Right renal cortex interstitium (tissue), 3 donors: ENCODE measurements at regions not wholly inside any gene's neighbourhood (a gene's known extent, or its start where the extent isn't known, plus 50 kb on each side); places are given as distances from the start of the nearest gene placed in this dataset.
A peak's percentile ranks its signal among the peaks of the same experiment; 100 is the strongest.

Experiments
- DNase-seq, 3 donors: peaks; one replicate each; pipeline ENCODE4 v3.0.0-alpha.2; 2013; ENCODE audit warnings: low read depth in 3 of 3, low spot score in 2 of 3

DNA sequence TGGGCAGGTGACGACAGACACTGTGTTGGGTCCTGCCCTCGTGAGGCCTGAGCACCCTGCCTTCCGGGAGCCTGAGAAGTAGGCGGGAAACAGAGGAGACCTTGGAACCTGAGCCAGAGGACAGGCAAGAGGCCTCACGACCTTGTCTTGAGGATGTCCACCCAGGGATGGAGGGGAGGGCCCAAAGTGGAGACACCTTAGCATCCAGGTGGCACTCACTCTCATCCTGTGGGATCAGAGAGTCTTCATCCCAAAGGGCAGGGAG is 347.2 kb downstream of the NPHP4 start:
- DNase-seq, result no peak

- DNase-seq, result no peak
Observed at GRCh38 chr1:5644281-5645134, 347.7 kb downstream of the NPHP4 start.

DNA sequence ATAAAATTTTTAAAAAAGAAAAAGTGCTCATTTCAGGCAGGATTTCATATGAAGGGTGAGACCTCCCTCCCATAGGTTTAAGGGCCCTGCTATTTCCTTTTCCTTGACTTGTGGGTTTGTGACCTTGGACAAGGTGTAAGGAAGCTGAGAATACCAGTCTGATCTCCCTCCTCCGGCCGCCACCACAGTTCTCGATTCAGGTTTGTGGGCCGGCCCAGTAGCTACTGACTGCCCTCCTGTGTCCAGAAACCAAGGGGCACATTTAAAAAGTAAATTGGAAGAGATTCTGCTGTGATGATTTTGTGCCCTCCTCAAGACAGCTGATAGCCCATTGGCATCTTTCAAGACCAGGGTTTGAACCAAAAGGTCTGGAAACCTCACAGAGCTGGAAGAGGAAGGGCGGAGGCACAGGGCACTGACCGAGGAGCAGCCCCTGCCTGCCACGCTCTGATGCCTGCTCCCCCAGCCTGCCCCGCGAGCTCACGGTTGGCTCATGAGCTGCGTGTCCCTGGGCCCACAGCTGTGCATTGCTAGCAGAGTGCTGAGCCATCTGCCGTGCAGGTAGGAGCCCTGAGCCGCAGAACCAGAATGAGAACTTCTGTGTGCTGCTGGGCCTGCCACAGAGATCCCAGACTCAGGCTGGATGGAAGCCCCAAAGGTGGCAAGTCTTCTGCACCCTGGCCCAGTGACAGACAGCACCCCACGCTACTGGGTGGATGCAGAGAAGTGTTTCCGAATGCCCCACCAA is 348.7 kb downstream of the NPHP4 start:
- DNase-seq, result no peak

GRCh38 chr1:5640845-5641244 is 351.4 kb downstream of the NPHP4 start:
- no peak for DNase-seq

DNA sequence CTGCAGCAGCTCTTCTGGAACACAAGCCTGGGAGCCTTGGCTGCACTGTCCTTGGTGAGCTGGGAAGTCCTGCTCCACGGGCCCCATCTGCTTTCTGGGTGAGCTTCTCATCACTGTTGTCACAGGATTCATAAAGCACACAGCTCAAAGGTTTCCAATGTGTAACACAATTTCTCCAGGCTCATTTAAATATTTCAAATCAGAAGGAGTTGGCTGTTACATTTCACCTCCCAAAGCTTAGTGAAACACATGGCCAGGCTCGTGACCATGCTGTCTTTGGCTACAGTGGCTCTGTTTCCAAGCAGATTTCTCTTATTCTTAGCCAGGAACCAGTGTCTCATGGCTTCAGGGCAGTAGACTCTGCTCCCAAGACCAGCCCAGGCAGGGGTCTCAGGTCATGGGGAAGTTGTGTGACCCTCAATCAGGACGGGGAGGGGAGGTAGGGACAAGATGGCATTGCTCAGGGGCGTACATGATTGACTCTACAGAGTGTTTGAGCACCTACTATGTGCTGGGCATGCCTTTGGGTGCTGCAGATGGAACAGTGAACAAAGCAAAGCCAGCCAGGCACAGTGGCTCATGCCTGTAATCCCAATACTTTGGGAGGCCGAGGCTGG is 353.0 kb downstream of the NPHP4 start:
- no peak for DNase-seq

DNA sequence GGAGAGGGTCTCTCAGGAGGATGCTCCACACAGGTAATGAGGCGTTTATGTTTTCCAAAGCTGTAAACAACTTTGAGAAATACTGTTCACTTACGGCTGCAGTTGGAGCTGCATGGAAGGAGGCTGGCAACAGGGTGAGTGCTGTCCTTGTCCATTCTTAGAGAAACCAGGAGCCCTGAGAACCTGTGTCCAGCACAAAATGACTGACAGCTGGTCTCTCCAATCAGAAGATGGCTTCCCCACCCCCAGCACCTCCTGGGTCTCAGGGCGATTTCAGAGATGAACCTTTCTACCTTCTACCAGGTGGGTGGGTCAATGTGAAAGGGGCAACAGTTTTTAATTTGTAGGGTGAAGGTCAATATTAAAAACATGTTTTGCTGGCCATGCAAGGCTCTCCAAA is 353.6 kb downstream of the NPHP4 start:
- no peak for DNase-seq

DNA sequence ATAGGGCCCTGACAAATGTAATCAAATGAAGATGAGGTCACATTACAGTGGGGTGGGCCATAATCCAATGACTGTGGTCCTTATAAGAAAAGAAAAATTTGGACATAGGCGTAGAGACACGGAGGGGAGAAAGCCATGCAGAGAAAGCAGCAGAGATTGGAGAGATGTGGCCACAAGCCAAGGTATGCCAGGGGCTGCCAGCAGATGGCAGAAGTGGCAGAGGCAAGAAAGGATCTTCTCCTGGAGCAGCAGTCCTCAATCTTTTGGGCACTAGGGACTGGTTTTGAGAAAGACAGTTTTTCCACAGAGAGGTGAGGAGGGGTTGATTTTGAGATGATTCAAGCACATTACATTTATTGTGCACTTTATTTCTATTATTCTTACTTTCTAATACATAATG is 355.1 kb downstream of the NPHP4 start:
- DNase-seq, result no peak

- no peak for DNase-seq
Observed at GRCh38 chr1:5634893-5635292, 357.3 kb downstream of the NPHP4 start.

- DNase-seq, result no peak
Observed at GRCh38 chr1:5632814-5633213, 359.4 kb downstream of the NPHP4 start.

DNA sequence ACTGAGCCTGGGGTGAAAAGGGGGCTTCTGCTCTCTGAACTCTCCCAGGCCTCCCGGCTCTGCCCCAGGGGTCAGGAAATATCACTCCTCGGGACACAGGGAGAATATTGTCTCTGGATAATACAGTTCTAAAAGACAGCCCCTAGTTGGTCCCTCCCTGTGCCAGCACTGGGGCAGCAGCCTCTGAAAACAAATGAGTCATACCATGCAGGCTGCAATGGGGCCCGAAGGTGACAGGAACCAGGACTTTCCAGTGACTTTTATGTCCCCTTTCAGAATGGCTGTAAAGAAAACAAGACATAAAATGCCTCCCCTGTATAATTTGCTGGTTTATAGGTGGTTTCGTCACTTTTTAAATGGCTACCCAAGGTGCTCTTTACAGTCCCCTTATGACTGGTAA is 360.0 kb downstream of the NPHP4 start:
- no peak for DNase-seq

GRCh38 chr1:5628416-5628815 is 363.8 kb downstream of the NPHP4 start:
- DNase-seq, result no peak

GRCh38 chr1:5623399-5623798 is 368.8 kb downstream of the NPHP4 start:
- no peak for DNase-seq

DNA sequence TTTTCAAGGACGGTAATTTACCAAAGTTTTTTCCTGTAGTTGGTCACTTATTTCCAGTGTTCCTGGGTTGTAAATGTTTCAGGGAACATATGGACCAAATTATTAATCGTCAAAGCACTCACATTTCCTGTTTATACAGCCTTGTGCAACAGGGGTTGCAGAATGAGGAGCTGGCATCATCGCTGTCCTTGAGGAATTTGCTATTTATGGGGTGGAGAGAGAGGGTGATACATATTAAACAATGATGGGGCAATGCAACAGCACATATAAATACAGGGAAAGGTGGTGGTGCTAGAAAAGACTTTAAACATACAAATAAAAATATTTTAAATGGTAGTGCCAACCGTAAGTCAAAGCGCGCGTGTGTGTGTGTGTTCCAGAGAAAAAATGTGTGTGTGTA is 369.8 kb downstream of the NPHP4 start:
- no peak for DNase-seq

DNA sequence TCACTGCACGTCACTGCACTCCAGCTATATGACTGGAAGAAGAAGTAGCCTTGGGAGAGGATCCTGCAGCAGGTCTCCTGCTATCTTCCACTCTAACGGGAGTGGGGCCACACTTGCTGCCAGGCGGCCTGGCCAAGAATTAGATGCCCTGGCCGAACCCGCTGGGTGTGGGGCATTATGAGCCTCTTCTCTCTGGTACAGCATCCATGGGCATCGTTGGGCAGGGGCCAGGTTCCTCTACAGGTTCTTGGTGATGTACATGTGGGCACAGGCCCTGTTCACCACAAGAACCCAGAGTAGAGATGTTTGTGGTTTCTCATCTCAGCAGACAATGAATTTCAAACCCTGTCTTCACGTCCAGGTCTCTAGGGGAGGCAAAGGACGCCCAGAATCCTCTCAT is 370.5 kb downstream of the NPHP4 start:
- no peak for DNase-seq

DNA sequence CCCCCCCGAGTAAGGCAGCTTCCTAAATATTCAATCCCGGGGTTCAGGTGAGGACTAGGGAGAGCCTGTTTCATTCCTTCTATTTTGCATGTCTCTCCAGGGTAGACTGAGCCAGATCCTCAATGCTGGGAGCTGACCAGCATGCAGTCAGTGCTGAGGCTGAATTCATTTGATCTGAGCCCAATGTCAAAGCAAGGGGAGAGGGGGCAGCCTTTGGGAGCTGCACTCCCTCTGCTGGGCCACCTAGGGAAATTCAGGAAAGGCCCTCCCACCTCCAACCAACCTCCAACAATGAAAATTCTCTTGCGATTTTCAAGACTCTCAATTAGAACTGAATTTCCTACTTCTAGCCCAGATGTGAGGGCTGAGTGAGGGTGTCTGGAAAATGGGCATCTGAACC is 371.2 kb downstream of the NPHP4 start:
- DNase-seq, result peak in 2 of 3 donors; percentile 23 to 32

DNA sequence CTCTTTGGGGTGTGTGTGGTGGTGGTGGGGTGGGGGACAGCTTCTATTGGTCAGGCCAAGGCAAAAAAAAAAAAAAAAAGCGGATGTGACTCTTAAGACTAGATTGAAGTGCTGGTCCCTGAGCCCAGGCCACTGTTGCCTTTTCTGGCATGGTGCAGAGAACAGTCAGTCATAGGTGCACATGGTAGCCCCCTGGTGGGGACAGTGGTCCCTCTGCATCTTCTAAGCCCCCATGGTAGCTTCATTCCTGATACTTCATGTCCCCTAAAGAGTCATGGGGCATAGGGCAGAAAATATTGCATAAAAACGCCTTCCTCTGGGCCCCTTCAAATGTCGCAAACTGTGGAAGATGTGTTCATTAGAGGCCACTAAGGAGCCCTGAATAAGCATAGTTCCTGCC is 371.8 kb downstream of the NPHP4 start:
- no peak for DNase-seq

- no peak for DNase-seq
Observed at GRCh38 chr1:5619469-5619868, 372.8 kb downstream of the NPHP4 start.

- DNase-seq, result no peak
Observed at GRCh38 chr1:5617546-5617945, 374.7 kb downstream of the NPHP4 start.

DNA sequence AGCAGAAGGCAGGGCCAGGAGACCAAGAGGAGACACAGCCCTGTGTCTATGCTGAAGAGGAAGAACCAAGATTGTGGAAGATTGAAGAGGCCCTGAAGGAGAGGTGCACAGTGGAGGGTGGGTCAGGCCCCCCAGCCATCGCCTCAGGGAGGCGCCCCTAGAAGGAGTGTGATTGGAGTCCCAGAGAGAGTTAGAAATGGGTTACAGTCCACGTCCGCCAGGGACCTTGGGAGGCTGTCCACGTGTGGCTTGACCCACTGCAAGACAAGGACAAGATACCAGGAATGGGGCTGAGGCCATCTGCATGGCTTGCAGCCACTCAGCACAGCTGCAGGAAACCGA is 375.1 kb downstream of the NPHP4 start:
- DNase-seq, result no peak

DNA sequence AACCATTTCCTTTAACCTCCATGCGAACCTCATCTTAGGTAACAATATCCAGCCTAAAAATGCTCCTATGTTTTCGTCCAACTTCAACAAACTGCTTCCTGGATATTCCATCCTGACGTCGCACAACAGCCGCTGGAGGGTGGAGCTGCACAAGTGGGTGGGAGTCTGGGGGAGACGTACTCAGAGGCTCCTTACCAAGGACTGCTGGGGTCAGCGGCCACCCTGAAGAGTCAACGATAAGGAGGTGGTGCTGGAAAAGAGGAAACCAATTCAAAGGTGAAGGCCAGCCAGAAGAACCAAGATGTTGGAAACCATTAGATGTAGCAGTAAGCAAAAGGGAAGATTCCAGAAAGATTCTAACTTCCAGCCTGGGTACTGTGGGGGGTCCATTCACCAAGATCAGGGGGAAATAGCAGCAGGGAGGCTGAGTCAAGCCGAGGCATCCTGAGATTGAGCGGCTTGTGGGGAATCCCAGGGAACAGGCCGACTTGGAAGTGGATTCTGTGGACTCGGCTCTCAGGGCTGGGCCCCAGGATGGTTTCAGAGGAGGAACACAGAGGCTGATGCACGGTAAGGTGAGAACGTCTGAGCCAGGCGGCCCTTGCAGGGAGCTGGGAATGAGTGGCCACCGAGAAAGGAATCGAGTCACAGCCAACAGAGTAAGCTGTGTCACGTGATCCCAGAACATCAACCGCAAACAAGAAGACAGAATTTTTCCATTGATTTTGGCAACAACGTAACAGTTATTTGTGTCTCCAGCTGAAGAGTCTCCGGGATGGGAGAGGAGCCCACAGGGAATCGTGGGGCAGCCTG is 375.7 kb downstream of the NPHP4 start:
- no peak for DNase-seq

GRCh38 chr1:5615076-5615475 is 377.1 kb downstream of the NPHP4 start:
- DNase-seq, result no peak
